H1 (cell line): ENCODE measurements at regions not wholly inside any gene's neighbourhood (a gene's known extent, or its start where the extent isn't known, plus 50 kb on each side); places are given as distances from the start of the nearest gene placed in this dataset.

Source experiments
- CBX5 ChIP-seq: fragments of 300-800, 300-1000 bp; sonication (generic); IDR thresholded peaks from 2 replicates; pipeline ENCODE4 v1.7.1; 2016; ENCODE audit warnings: antibody characterized with exemption, low read length, low read depth
- CTCF ChIP-seq, 3 experiments: IDR thresholded peaks; 1 replicate in 2 of 3; 2 replicates in 1 of 3; pipeline versions ENCODE4 v1.5.1 to v1.6.1; 2011; ENCODE audit warnings: low read length in 3 of 3, mild to moderate bottlenecking in 3 of 3, inconsistent platforms in 2 of 3, low read depth in 1 of 3, moderate library complexity in 1 of 3; ENCODE audit not compliant: insufficient read depth in 1 of 3; ENCODE audit errors: control extremely low read depth in 1 of 3
- GABPA ChIP-seq: IDR thresholded peaks from 2 replicates; pipeline ENCODE4 v1.6.1; 2011; ENCODE audit warnings: mild to moderate bottlenecking, low read length, moderate library complexity, borderline replicate concordance; ENCODE audit not compliant: insufficient read depth
- JUND ChIP-seq: IDR thresholded peaks from 2 replicates; pipeline ENCODE4 v1.6.1; 2011; ENCODE audit warnings: mild to moderate bottlenecking, improper control_type of control experiment, low read length
- POLR2A ChIP-seq, 2 experiments: IDR thresholded peaks; 1 replicate in 1 of 2; 2 replicates in 1 of 2; pipeline ENCODE4 v1.6.1; 2011; ENCODE audit warnings: low read depth in 2 of 2, low read length in 2 of 2, mild to moderate bottlenecking in 2 of 2; ENCODE audit errors: control extremely low read depth in 1 of 2

GRCh38 chr5:36481454-36482120 lies 124.8 kb upstream of the SLC1A3 start:
- TF ChIP-seq CBX5, result no peak
- no peak for TF ChIP-seq POLR2A (IDR thresholded peaks at IDR 0.05; ENCODE audit: control extremely low read depth in 1 of 2, low read depth in 2 of 2, low read length in 2 of 2)
- no peak for TF ChIP-seq CTCF (IDR thresholded peaks at IDR 0.05; ENCODE audit: control extremely low read depth in 1 of 3, insufficient read depth in 1 of 3, low read depth in 1 of 3, low read length in 3 of 3)
- no peak for TF ChIP-seq GABPA
- no peak for TF ChIP-seq JUND
